ENCODE measurements at regions not wholly inside any gene's neighbourhood (a gene's known extent, or its start where the extent isn't known, plus 50 kb on each side); places are given as distances from the start of the nearest gene placed in this dataset.
"Not testable (repeated sequence)": the region's sequence is repeated elsewhere in the genome, so short reads cannot be mapped to it uniquely, and the experiment has no call there.

DNA sequence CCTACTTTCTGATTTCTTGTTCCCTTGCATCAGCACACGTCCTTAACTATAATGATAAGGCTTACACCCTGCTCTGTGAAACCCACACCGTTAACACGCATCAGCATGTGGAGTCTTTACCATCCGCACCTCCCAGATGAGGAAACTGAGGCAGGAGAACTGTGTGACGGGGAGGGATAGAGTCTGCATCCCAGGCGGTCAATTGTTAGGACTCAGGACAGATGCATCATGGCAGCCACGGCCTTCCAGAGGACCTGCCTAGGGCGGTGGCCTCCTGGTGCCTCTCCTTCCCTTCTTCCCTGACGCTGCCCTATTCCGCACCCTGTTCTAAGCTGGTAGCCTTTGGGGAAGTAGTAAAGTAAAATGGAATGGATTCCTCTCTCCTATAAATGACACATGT is 326.0 kb downstream of the TEX29 start:
- no peak for DNase-seq

DNA sequence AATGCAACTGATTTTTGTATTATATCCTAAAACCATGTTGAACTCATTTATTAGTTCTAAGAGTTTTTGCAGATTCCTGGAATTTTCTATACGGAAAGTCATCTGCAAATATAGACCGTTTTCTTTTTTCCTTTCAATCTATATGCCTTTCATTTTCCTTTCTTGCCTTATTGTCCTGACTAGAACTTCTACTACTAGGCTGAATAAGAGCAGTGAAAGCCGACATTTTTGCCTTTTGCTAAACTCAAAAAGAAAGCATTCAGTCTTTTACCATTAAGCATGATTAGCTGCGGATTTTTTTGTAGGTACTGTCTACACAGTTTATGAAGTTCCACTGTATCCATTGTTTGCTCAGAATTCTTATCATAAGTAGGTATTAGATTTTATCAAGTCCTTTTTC is 328.4 kb downstream of the TEX29 start:
- DNase-seq: no peak

- DNase-seq: no peak
Observed at GRCh38 chr13:111650626-111651025, 330.2 kb downstream of the TEX29 start.

DNA sequence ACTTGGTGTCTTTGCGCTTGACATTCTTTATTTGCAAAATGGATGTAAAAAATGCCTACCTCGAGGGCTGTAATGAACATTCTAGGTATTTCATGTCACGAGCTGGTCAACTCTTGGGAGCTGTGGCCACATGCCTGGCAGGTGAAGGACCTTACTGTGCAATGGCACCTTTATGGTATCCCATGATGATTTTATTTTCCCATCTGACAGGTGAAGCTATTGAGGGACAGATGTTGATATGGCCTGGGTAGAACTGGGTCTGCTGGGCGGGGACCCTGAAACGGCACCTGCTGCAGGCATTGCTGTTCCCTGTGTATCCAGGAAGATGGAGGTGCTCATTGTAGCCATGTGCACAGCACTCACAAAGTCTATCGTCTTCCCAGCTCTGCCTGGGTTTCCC is 332.2 kb downstream of the TEX29 start:
- DNase-seq: no peak

- no peak for DNase-seq
Observed at GRCh38 chr13:111654531-111654930, 334.1 kb downstream of the TEX29 start.

DNA sequence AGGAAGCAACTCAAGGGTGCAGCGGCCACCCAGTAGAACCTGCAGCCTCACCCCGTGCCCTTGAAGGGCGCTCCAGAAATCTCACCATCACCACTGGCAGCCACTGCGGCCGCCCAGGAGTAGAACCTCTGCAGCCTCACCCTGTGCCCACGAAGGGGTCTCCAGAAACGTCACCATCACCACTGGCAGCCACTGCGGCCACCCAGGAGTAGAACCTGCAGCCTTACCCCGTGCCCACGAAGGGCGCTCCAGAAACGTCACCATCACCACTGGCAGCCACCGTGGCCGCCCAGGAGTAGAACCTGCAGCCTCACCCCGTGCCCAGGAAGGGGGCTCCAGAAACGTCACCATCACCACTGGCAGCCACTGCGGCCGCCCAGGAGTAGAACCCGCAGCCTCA is 336.0 kb downstream of the TEX29 start:
- DNase-seq: no peak

- no peak for DNase-seq
Observed at GRCh38 chr13:111657013-111657412, 336.6 kb downstream of the TEX29 start.

GRCh38 chr13:111658145-111659100 is 338.0 kb downstream of the TEX29 start:
- no peak for DNase-seq

GRCh38 chr13:111659219-111659775 is 338.9 kb downstream of the TEX29 start:
- DNase-seq: no peak

DNA sequence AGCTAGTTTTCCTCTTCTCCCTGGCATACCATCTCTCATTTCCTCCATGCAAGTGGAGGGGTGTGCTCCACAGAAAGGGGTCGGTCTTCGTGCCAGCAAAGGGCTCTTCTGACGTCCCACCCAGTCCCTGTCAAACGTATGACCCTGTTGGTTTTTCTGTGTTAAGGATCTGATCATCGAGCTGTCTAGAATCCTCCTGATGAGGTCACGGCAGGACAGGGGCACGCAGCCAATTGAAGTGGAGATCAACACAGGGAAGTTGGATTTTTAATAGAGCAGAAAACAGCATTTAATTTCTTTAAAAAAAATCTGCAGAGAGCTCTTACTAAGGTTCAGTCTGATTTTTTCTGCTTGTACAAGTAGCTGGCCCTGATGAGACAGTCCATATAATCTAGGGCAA is 339.4 kb downstream of the TEX29 start:
- no peak for DNase-seq

- DNase-seq: no peak
Observed at GRCh38 chr13:111661052-111661451, 340.6 kb downstream of the TEX29 start.

GRCh38 chr13:111661776-111662175 is 341.3 kb downstream of the TEX29 start:
- DNase-seq: no peak

DNA sequence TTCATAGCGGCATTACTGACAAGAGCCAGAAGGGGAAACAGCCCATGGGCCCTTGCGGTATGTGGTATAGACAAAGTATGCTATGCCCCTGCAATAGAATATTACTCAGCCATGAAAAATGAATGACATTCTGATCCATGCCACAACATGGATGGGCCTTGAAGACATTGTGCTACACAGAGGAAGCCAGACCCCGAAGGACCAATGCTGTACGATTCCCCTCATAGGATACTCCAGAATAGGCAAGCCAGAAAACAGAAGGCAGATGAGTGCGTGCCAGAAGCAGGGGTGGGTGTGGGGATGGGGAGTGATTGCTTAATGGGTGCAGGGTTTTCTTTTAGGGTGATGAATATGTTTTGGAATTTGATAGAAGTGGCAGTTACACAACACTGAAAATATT is 342.0 kb downstream of the TEX29 start:
- no peak for DNase-seq

GRCh38 chr13:111662895-111663294 is 342.5 kb downstream of the TEX29 start:
- DNase-seq: no peak

DNA sequence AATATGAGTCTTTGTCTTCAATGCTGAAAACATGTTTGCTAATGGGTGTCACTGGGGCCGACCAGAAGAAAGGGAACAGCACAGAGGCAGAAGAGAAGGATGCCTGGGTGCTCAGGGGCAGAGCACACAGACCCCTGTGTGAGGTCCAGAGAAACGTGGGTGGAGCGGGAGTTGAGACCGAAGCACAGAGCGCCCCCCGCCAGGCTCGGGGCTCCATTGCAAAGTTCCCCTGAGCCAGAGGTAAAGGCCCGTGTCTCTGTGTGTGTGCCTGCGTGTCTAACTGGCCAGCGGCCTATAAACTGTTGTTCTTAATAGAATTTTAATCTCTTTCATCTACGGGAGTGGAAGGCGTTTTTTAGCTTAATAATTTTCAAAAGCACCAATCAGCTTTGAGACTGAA is 343.1 kb downstream of the TEX29 start:
- no peak for DNase-seq

GRCh38 chr13:111663953-111664421 is 343.5 kb downstream of the TEX29 start:
- DNase-seq: no peak

GRCh38 chr13:111664696-111665095 is 344.3 kb downstream of the TEX29 start:
- DNase-seq: no peak

DNA sequence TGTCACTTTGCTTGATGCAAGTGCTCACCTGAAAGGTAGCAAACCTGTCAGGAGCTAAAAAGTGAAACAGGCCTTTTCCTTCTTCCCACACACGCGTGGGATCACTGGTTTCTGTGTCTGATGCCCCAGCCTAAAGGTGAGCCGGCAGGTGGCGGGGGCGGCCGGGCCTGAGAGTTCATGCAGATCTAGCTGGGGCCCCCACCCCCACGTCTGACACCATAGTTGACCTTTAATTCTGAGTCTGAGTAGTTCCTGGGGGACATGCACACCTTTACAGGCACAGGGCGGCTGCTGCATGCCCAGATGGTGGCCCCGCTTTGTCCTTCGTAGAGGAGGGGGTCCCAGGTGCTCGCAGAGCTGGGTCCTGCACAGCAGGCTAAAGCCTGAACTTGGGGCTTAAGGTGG is 345.3 kb downstream of the TEX29 start:
- DNase-seq: no peak

GRCh38 chr13:111666164-111666776 is 345.8 kb downstream of the TEX29 start:
- DNase-seq: no peak

DNA sequence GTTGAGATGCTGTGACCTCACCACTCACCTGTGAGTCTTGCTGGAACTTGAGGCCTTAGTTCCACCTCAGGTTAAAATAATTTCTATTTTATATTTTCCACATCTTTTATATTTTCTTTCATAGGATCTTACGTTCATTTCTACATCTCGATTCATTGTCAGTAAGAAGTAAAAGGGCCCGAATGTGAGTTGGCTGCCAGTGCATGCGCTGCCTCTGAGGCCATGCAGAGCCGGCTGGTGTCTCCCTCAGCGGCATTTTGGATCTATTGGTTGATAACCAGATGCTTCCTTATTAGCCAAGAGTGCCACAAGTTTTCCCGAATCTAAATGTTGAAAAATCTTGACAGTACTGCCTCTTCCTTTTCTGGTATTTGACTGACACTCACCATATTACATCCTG is 347.3 kb downstream of the TEX29 start:
- no peak for DNase-seq

DNA sequence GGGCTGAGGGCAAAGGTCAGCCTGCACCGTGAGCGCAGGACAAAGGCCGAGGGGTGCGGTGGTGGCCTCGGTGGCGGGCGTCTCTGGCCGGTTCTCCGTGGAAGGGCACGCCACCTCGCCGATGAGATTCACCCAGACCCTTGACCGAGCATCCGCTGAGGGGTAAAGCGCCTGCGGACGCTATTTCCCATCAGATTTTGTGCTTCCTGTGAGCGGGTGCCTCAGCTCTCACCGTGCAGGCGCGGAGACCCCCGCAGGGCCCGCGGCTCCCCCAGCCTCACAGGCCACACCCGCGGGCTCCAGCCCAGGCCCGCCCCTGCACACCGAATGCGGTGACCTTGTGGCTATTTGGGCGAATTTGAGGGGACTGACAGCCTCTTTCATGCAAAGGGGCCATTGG is 348.0 kb downstream of the TEX29 start:
- no peak for DNase-seq

- DNase-seq: not testable (repeated sequence)
Observed at GRCh38 chr13:111672198-111672597, 351.8 kb downstream of the TEX29 start.

GRCh38 chr13:111678120-111678882 is 357.9 kb downstream of the TEX29 start:
- DNase-seq: not testable (repeated sequence)
